ENCODE measurements at regions not wholly inside any gene's neighbourhood (a gene's known extent, or its start where the extent isn't known, plus 50 kb on each side); places are given as distances from the start of the nearest gene placed in this dataset.

DNA sequence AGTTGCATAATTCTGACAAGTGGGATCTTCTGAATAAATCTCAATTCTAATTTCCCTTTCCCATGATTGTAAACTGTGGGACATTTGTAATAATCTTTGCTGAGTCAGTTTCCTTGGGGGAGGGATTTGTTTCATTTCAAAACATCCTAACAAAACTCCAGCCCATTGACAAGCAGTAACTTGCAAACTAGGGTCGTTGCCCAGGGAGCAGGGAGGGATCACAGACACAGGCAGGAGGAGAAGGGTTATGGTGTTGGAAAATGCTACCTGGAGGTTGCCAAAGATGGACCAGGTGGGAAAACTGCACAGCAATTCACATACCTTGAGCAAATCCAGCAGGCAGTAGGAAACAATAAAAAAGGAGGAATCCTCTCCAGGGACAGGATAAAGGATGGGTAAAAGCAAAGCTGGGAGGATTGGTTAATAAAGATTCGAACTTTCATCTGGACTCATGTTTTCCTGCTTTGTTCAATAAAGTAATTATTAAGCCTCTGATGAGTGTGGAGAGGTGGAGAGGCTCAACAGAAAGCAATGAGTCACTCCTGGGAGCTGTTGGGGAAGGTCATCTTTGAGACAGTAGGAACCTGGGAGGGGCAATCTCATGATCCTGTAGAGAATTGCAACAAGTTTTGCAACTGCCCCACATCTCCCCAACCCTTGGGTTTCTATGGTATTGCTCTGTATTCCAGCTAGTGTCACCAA, 87.3 kb upstream of the AKIRIN2 start (continued):
- no peak for TF ChIP-seq GLMP (CRISPR knock-in tag; IDR thresholded peaks at IDR 0.05; ENCODE audit: borderline replicate concordance)
- TF ChIP-seq PATZ1 (CRISPR knock-in tag; IDR thresholded peaks at IDR 0.05), result peak; percentile 61
- peak; percentile 52 for TF ChIP-seq TEAD3 (CRISPR knock-in tag; optimal IDR thresholded peaks at IDR 0.05; ENCODE audit: borderline replicate concordance)
- TF ChIP-seq ZNF792 (CRISPR knock-in tag; IDR thresholded peaks at IDR 0.05), result no peak
- no peak for TF ChIP-seq ZNF724P (CRISPR knock-in tag; IDR thresholded peaks at IDR 0.05; ENCODE audit: borderline replicate concordance)
- TF ChIP-seq, protein P1, sequence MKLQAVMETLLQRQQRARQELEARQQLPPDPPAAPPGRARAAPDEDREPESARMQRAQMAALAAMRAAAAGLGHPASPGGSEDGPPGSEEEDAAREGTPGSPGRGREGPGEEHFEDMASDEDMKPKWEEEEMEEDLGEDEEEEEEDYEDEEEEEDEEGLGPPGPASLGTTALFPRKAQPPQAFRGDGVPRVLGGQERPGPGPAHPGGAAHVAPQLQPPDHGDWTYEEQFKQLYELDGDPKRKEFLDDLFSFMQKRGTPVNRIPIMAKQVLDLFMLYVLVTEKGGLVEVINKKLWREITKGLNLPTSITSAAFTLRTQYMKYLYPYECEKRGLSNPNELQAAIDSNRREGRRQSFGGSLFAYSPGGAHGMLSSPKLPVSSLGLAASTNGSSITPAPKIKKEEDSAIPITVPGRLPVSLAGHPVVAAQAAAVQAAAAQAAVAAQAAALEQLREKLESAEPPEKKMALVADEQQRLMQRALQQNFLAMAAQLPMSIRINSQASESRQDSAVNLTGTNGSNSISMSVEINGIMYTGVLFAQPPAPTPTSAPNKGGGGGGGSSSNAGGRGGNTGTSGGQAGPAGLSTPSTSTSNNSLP (IDR thresholded peaks at IDR 0.05; ENCODE audit: low read depth, low read length), result peak; percentile 74; the same call in 1 of the 2 replicates
- 0 out of 2 replicates have a peak, but pooled peaks have one; percentile 26 for TF ChIP-seq GMEB1 (CRISPR knock-in tag; IDR thresholded peaks at IDR 0.05; ENCODE audit: borderline replicate concordance)
- TF ChIP-seq ZSCAN22 (CRISPR knock-in tag; IDR thresholded peaks at IDR 0.05), result no peak
- peak; percentile 42; the same call in 1 of the 2 replicates for TF ChIP-seq HDAC2 (CRISPR knock-in tag; IDR thresholded peaks at IDR 0.05)
- TF ChIP-seq KLF15 (CRISPR knock-in tag; IDR thresholded peaks at IDR 0.05; ENCODE audit: borderline replicate concordance), result no peak
- TF ChIP-seq YEATS2 (CRISPR knock-in tag; IDR thresholded peaks at IDR 0.05; ENCODE audit: borderline replicate concordance), result 0 out of 2 replicates have a peak, but pooled peaks have one; percentile 18
- no peak for TF ChIP-seq ZNF746 (CRISPR knock-in tag; IDR thresholded peaks at IDR 0.05)
- TF ChIP-seq RARA (CRISPR knock-in tag; IDR thresholded peaks at IDR 0.05), result peak; percentile 44
- TF ChIP-seq SOX13 (IDR thresholded peaks at IDR 0.05), result no peak
- peak in 1 of 2 experiments; percentile 65; a peak in 2 of 4 replicates for TF ChIP-seq SOX13 (CRISPR knock-in tag; conservative IDR thresholded peaks at IDR 0.05 in 1 of 2, IDR thresholded peaks at IDR 0.05 in 1 of 2)
- no peak for TF ChIP-seq ZNF503 (CRISPR knock-in tag; IDR thresholded peaks at IDR 0.05)
- 0 out of 2 replicates have a peak, but pooled peaks have one; percentile 6 for TF ChIP-seq GFI1 (CRISPR knock-in tag; IDR thresholded peaks at IDR 0.05; ENCODE audit: borderline replicate concordance)
- peak; percentile 58 to 71 for TF ChIP-seq MAFK (conservative IDR thresholded peaks at IDR 0.05 in 1 of 2, IDR thresholded peaks at IDR 0.05 in 1 of 2; ENCODE audit: low read length in 2 of 2)
- peak; percentile 84; the same call in 1 of the 2 replicates for TF ChIP-seq DDIT3 (CRISPR knock-in tag; IDR thresholded peaks at IDR 0.05)
- peak; percentile 64; the same call in 1 of the 2 replicates for TF ChIP-seq NCOA2 (CRISPR knock-in tag; IDR thresholded peaks at IDR 0.05)
